ENCODE measurements at regions not wholly inside any gene's neighbourhood (a gene's known extent, or its start where the extent isn't known, plus 50 kb on each side); places are given as distances from the start of the nearest gene placed in this dataset.

DNA sequence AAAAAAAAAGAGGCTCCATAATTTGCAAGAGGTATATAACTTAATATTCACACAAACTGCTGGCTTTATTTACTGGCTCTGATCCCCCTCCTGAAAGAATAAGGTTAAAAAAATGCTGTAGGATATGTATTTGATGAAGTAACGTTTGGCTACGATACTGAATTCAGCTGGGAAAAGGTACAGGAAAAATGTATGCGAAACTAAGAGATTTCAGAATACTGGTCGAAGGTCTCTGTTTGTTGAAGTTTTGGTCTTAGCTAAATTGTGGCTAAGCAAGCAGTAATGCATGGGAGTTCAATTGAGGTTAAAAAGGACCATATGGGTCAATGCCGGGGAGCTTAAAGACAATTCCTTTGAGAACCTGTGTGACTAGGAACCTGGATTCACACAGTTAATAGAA lies 355.5 kb upstream of the NCAM2 start:
- TF ChIP-seq, protein P1, sequence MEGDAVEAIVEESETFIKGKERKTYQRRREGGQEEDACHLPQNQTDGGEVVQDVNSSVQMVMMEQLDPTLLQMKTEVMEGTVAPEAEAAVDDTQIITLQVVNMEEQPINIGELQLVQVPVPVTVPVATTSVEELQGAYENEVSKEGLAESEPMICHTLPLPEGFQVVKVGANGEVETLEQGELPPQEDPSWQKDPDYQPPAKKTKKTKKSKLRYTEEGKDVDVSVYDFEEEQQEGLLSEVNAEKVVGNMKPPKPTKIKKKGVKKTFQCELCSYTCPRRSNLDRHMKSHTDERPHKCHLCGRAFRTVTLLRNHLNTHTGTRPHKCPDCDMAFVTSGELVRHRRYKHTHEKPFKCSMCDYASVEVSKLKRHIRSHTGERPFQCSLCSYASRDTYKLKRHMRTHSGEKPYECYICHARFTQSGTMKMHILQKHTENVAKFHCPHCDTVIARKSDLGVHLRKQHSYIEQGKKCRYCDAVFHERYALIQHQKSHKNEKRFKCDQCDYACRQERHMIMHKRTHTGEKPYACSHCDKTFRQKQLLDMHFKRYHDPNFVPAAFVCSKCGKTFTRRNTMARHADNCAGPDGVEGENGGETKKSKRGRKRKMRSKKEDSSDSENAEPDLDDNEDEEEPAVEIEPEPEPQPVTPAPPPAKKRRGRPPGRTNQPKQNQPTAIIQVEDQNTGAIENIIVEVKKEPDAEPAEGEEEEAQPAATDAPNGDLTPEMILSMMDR (IDR thresholded peaks at IDR 0.05; ENCODE audit: low read depth, low read length) = no peak
- TF ChIP-seq POLR2A (IDR thresholded peaks at IDR 0.05; ENCODE audit: extremely low read depth, insufficient read length) = no peak
- TF ChIP-seq, protein P2, sequence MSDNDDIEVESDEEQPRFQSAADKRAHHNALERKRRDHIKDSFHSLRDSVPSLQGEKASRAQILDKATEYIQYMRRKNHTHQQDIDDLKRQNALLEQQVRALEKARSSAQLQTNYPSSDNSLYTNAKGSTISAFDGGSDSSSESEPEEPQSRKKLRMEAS (IDR thresholded peaks at IDR 0.05; ENCODE audit: low read depth, low read length) = no peak
- no peak for TF ChIP-seq MYC (IDR thresholded peaks at IDR 0.05; ENCODE audit: low read depth, low read length)
